IMR-90 (cell line): ENCODE measurements at regions not wholly inside any gene's neighbourhood (a gene's known extent, or its start where the extent isn't known, plus 50 kb on each side); places are given as distances from the start of the nearest gene placed in this dataset.

Source experiments
- ATAC-seq: fragments of 200-7000 bp; cut with Tn5 transposase; 2 replicates; pipeline ENCODE4 v1.9.1; 2020; ENCODE audit warnings: low read depth, mild to moderate bottlenecking, moderate library complexity
- BruUV-seq: library from RNA; stranded (reverse); fragments of 400-500 nt; replicated peaks from 2 replicates; lab custom pipeline; 2021; lab: Mats Ljungman, UMichigan
- CTCF ChIA-PET: fragments of 300-600 bp; formaldehyde crosslinking; extraction: SDS; loops from one replicate; lab custom pipeline; 2021; ENCODE audit warnings: antibody characterized with exemption; lab: Yijun Ruan, JAX
- POLR2A ChIA-PET: fragments of 300-600 bp; sonication (Branson Sonifier 250); formaldehyde crosslinking; loops from one replicate; lab custom pipeline; 2022; ENCODE audit warnings: antibody characterized with exemption; ENCODE audit not compliant: unreplicated experiment; lab: Charles Lee
- DNase-seq: peaks from one replicate; pipeline ENCODE4 v3.0.0; 2013
- H2AFZ ChIP-seq: replicated peaks from 2 replicates; pipeline ENCODE3; 2013; ENCODE audit warnings: low read length, mild to moderate bottlenecking; ENCODE audit not compliant: poor library complexity
- H2AK5ac ChIP-seq: 2 replicates; pipeline ENCODE4 v1.6.1; 2013; ENCODE audit warnings: low read depth, low read length, inconsistent platforms
- H2AK9ac ChIP-seq: replicated peaks from 2 replicates; pipeline ENCODE3; 2013; ENCODE audit warnings: mild to moderate bottlenecking, low read depth, low read length, moderate library complexity; ENCODE audit not compliant: poor library complexity
- H2BK120ac ChIP-seq: 2 replicates; pipeline ENCODE4 v1.6.1; 2013; ENCODE audit warnings: low read depth, low read length, inconsistent platforms
- H2BK15ac ChIP-seq: 3 replicates; pipeline ENCODE4 v1.6.1; 2013; ENCODE audit warnings: low read depth, low read length, inconsistent platforms
- H2BK20ac ChIP-seq: 2 replicates; pipeline ENCODE4 v1.6.1; 2013; ENCODE audit warnings: low read depth, mild to moderate bottlenecking, inconsistent platforms, low read length, moderate library complexity
- H2BK5ac ChIP-seq: 2 replicates; pipeline ENCODE4 v1.6.1; 2013; ENCODE audit warnings: mild to moderate bottlenecking, low read depth, low read length, inconsistent platforms; ENCODE audit not compliant: poor library complexity, severe bottlenecking
- H3K14ac ChIP-seq: replicated peaks from 2 replicates; pipeline ENCODE4 v1.6.1; 2013; ENCODE audit warnings: low read depth, low read length, inconsistent platforms
- H3K18ac ChIP-seq: 2 replicates; pipeline ENCODE4 v1.6.1; 2013; ENCODE audit warnings: low read depth, low read length, control low read depth
- H3K23ac ChIP-seq: 2 replicates; pipeline ENCODE4 v1.6.1; 2013; ENCODE audit warnings: low read depth, low read length, inconsistent platforms
- H3K27ac ChIP-seq: 2 replicates; pipeline ENCODE4 v1.5.1; 2013; ENCODE audit warnings: mild to moderate bottlenecking, control low read depth, low read length; ENCODE audit not compliant: insufficient read depth
- H3K27me3 ChIP-seq: 2 replicates; pipeline ENCODE4 v1.6.1; 2013; ENCODE audit warnings: low read length; ENCODE audit not compliant: control insufficient read depth, insufficient read depth
- H3K36me3 ChIP-seq: 2 replicates; pipeline ENCODE4 v1.6.1; 2013; ENCODE audit warnings: low read length, mixed read lengths; ENCODE audit not compliant: control insufficient read depth, insufficient read depth
- H3K4ac ChIP-seq: 2 replicates; pipeline ENCODE4 v1.6.1; 2013; ENCODE audit warnings: low read depth, low read length, inconsistent platforms
- H3K4me1 ChIP-seq: 2 replicates; pipeline ENCODE4 v1.6.1; 2013; ENCODE audit warnings: low read length, mixed read lengths; ENCODE audit not compliant: control insufficient read depth, insufficient read depth
- H3K4me2 ChIP-seq: 2 replicates; pipeline ENCODE4 v1.6.1; 2013; ENCODE audit warnings: low read depth, mild to moderate bottlenecking, control low read depth, low read length, moderate library complexity
- H3K4me3 ChIP-seq: 2 replicates; pipeline ENCODE4 v1.5.1; 2013; ENCODE audit warnings: low read depth, mild to moderate bottlenecking, control low read depth, low read length, moderate library complexity; ENCODE audit not compliant: insufficient read depth
- H3K56ac ChIP-seq: 2 replicates; pipeline ENCODE4 v1.6.1; 2013; ENCODE audit warnings: low read length, inconsistent platforms; ENCODE audit not compliant: insufficient read depth; ENCODE audit errors: extremely low read depth
- H3K79me1 ChIP-seq, 2 experiments: 2 replicates each; pipeline ENCODE4 v1.6.1; 2013; ENCODE audit warnings: low read length in 2 of 2, inconsistent platforms in 1 of 2, low read depth in 1 of 2
- H3K9ac ChIP-seq: 2 replicates; pipeline ENCODE4 v1.6.1; 2013; ENCODE audit warnings: low read depth, low read length, control low read depth
- H3K9me1 ChIP-seq: 2 replicates; pipeline ENCODE4 v1.6.1; 2013; ENCODE audit warnings: low read length, inconsistent platforms; ENCODE audit not compliant: insufficient read depth
- H3K9me3 ChIP-seq: 2 replicates; pipeline ENCODE4 v1.6.1; 2013; ENCODE audit warnings: low read length; ENCODE audit not compliant: control insufficient read depth, insufficient read depth
- H4K20me1 ChIP-seq: 2 replicates; pipeline ENCODE4 v1.6.1; 2013; ENCODE audit warnings: low read length, inconsistent platforms; ENCODE audit not compliant: insufficient read depth
- H4K5ac ChIP-seq: 2 replicates; pipeline ENCODE4 v1.6.1; 2013; ENCODE audit warnings: mild to moderate bottlenecking, low read depth, low read length, control low read depth
- H4K8ac ChIP-seq, 2 experiments: 2 replicates each; pipeline ENCODE4 v1.6.1; 2013; ENCODE audit warnings: low read depth in 2 of 2, low read length in 2 of 2, control low read depth in 1 of 2, inconsistent platforms in 1 of 2
- H4K91ac ChIP-seq: 2 replicates; pipeline ENCODE4 v1.6.1; 2013; ENCODE audit warnings: low read depth, low read length, inconsistent platforms; ENCODE audit not compliant: insufficient read depth
- CTCF ChIP-seq: conservative IDR thresholded peaks from 2 replicates; pipeline ENCODE4 v1.5.1; 2012; ENCODE audit warnings: mild to moderate bottlenecking, low read depth, low read length, improper control_type of control experiment
- ELK1 ChIP-seq: fragments of 150-350 bp; IDR thresholded peaks from 2 replicates; pipeline ENCODE4 v1.6.1; 2016; ENCODE audit warnings: low read depth, mild to moderate bottlenecking, low read length, moderate library complexity, borderline replicate concordance
- FOS ChIP-seq: fragments of 150-350 bp; IDR thresholded peaks from 2 replicates; pipeline ENCODE4 v1.6.1; 2016; ENCODE audit warnings: low read depth, low read length
- MAFK ChIP-seq: IDR thresholded peaks from 2 replicates; pipeline ENCODE4 v1.6.1; 2012; ENCODE audit warnings: low read depth, low read length, improper control_type of control experiment
- USF2 ChIP-seq: fragments of 150-350 bp; IDR thresholded peaks from 2 replicates; pipeline ENCODE4 v1.6.1; 2017; ENCODE audit warnings: mild to moderate bottlenecking, antibody characterized with exemption, low read length, low read depth
- dilution Hi-C: fragments of 300-500 bp; cut with HindIII; formaldehyde crosslinking; loops from one replicate; pipeline ENCODE4 v1.14.3; 2018; ENCODE audit warnings: low sequenced_read_pairs; ENCODE audit not compliant: unreplicated experiment
- in situ Hi-C: fragments of 300-500 bp; cut with MboI; formaldehyde crosslinking; loops from 3 replicates; pipeline ENCODE4 v1.14.3; 2019; ENCODE audit warnings: low sequenced_read_pairs, inconsistent platforms, mixed read lengths
- intact Hi-C: fragments of 100-400 bp; cut with micrococcal nuclease; formaldehyde crosslinking; loops from 2 replicates; pipeline ENCODE4 v1.10.0; 2022

GRCh38 chrX:40502688-40503087 is 78.1 kb upstream of the ATP6AP2 start:
- Histone ChIP-seq H2BK5ac (no peak overlapping the region), H2AK9ac (no peak overlapping the region), H3K9me1 (no peaks in the 10 kb centered on the region), H3K14ac (no peak overlapping the region), H3K79me1 (no peaks in the 10 kb centered on the region), H2AK5ac (no peak overlapping the region), H3K56ac (no peak overlapping the region), H3K27ac (no peak overlapping the region), H3K18ac (no peak overlapping the region), H2AFZ (no peak overlapping the region), H3K23ac (no peak overlapping the region), H4K5ac (no peak overlapping the region), H3K4ac (no peak overlapping the region), H4K8ac (no peak overlapping the region), H3K9me3 (no peaks in the 10 kb centered on the region), H4K20me1 (no peaks in the 10 kb centered on the region), H4K91ac (no peak overlapping the region), H3K4me1 (0 out of 2 replicates have a peak, but pooled peaks cover 1% of the 10 kb centered on the region), H3K4me2 (no peak overlapping the region), H2BK120ac (no peak overlapping the region), H3K36me3 (no peaks in the 10 kb centered on the region), H2BK20ac (no peak overlapping the region), H2BK15ac (no peak overlapping the region), H3K27me3 (peaks cover 16% of the 10 kb centered on the region), H3K9ac (no peak overlapping the region), H3K4me3 (no peak overlapping the region)
- DNase-seq = no peak
- BruUV-seq = no TSS peak
- dilution Hi-C loops = no loop called here
- ChIA-PET POLR2A (no interaction called here), CTCF (no interaction called here)
- intact Hi-C loops = no loop called here
- TF ChIP-seq USF2 = no peak
- TF ChIP-seq FOS = no peak
- TF ChIP-seq ELK1 = no peak
- no peak for TF ChIP-seq CTCF
- no peak for TF ChIP-seq MAFK
- in situ Hi-C loops = no loop called here
- ATAC-seq = no peak
